ENCODE measurements at regions not wholly inside any gene's neighbourhood (a gene's known extent, or its start where the extent isn't known, plus 50 kb on each side); places are given as distances from the start of the nearest gene placed in this dataset.

DNA sequence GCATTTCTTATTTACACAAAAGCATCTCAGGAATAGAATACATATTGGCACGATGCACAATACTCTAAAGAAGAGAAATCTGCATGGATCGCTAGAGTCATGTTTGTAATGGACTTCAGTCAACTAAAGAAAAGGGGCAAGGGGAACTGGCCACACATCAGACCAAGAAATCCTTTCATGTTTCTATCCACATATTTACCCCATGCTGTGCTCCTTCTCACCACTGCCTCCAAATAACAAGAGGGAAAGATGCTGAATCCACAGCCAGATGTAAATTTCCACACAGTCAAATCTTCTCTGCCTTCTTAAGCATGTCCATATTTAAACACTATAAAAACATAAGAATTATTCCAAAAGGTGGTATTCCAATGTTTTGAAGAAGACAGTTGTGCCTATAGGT is 67.6 kb downstream of the COX18 start:
- Histone ChIP-seq H3K36me3 (ENCODE audit: control insufficient read depth, insufficient read depth, low read length) (no peaks in the 10 kb centered on the region), H3K27me3 (ENCODE audit: control insufficient read depth, insufficient read depth, low read length) (peaks cover 2% of the 10 kb centered on the region), H3K4me1 (ENCODE audit: control insufficient read depth, insufficient read depth, low read length) (no peaks in the 10 kb centered on the region), H3K9me3 (ENCODE audit: control insufficient read depth, low read depth, low read length) (no peaks in the 10 kb centered on the region), H3K4me3 (ENCODE audit: low read length) (no peak overlapping the region), H3K27ac (ENCODE audit: low read length) (no peak overlapping the region)
- 100% methylated on average over 1 of the region's 2 CpGs for WGBS (ENCODE audit: insufficient coverage, low lambda C conversion rate)
- DNase-seq = no peak

DNA sequence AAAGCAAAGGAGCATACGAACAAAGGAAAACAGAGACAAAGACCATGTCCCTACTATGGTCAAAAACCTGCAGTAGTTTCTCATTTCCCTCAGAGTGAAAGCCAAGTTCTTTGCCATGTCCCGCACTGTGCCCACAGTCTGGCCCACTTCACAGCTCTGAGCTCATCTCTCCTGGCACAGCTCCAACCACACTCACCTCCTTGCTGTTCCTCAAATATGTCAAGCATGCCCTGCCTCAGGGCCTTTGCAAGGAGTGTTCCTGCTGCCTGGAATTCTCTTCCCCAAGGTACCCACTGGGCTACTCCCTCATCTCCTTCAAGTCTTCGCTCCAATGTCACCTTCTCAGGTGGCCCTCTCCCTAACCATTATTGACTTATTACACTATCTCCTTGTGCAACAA is 72.1 kb downstream of the COX18 start:
- Histone ChIP-seq H3K27me3 (ENCODE audit: control insufficient read depth, insufficient read depth, low read length) (no peaks in the 10 kb centered on the region), H3K9me3 (ENCODE audit: control insufficient read depth, low read depth, low read length) (no peaks in the 10 kb centered on the region), H3K4me1 (ENCODE audit: control insufficient read depth, insufficient read depth, low read length) (no peaks in the 10 kb centered on the region), H3K27ac (ENCODE audit: low read length) (no peak overlapping the region), H3K36me3 (ENCODE audit: control insufficient read depth, insufficient read depth, low read length) (no peaks in the 10 kb centered on the region), H3K4me3 (ENCODE audit: low read length) (no peak overlapping the region)
- no peak for DNase-seq
- WGBS (ENCODE audit: insufficient coverage, low lambda C conversion rate) = no CpG with 5 or more reads among the region's 3 CpGs

- H3K4me3 ChIP-seq (ENCODE audit: low read length) = no peak overlapping the region
- WGBS (ENCODE audit: insufficient coverage, low lambda C conversion rate) = no CpG with 5 or more reads among the region's 3 CpGs
- DNase-seq = no peak
- no peak overlapping the region for H3K27ac ChIP-seq (ENCODE audit: low read length)
- no peaks in the 10 kb centered on the region for H3K27me3 ChIP-seq (ENCODE audit: control insufficient read depth, insufficient read depth, low read length)
- no peaks in the 10 kb centered on the region for H3K9me3 ChIP-seq (ENCODE audit: control insufficient read depth, low read depth, low read length)
- no peaks in the 10 kb centered on the region for H3K36me3 ChIP-seq (ENCODE audit: control insufficient read depth, insufficient read depth, low read length)
- no peaks in the 10 kb centered on the region for H3K4me1 ChIP-seq (ENCODE audit: control insufficient read depth, insufficient read depth, low read length)
These were observed 74.8 kb downstream of the COX18 start for GRCh38 chr4:72994670-72995069.

DNA sequence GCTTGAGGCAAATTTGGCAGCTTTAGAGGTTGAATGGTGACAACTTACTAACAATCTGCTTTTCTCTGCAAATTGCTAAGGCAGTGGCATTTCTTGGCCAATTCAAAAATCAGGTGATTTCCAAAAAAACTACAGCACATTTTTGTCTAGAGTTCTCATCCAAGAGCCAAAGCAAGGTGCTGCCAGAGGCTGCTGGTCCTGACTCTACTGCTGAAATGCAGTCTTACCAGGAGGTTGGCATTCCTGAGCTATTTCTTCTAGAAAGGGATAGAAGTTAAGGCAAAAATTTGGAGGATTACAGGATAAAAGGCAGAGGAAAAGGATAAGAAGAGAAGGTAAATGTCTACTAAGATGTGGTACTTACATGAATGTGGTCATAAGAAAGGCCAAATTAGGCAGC is 75.6 kb downstream of the COX18 start:
- DNase-seq = no peak
- Histone ChIP-seq H3K4me3 (ENCODE audit: low read length) (no peak overlapping the region), H3K4me1 (ENCODE audit: control insufficient read depth, insufficient read depth, low read length) (no peaks in the 10 kb centered on the region), H3K27me3 (ENCODE audit: control insufficient read depth, insufficient read depth, low read length) (no peaks in the 10 kb centered on the region), H3K36me3 (ENCODE audit: control insufficient read depth, insufficient read depth, low read length) (no peaks in the 10 kb centered on the region), H3K9me3 (ENCODE audit: control insufficient read depth, low read depth, low read length) (no peaks in the 10 kb centered on the region), H3K27ac (ENCODE audit: low read length) (no peak overlapping the region)

DNA sequence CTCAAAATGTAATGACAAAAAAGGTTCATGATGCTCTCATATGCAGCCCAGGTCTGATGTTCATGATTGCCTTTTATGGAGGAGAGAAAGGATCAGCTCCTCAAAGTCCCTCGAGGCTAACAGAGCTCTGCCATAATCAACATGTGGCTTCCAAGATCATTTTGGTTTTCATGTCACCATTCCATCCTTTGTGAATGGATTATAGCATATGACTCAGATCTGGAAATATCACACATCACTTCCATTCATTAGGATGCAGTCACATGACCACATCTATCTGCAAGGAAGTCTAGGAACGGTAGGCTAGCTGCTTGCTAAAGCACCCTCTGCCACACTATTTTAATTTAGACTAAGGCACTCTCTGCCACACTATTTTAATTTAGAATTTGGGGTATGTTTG is 77.6 kb downstream of the COX18 start:
- H3K27me3 ChIP-seq (ENCODE audit: control insufficient read depth, insufficient read depth, low read length) = no peaks in the 10 kb centered on the region
- DNase-seq = no peak
- H3K4me3 ChIP-seq (ENCODE audit: low read length) = no peak overlapping the region
- H3K27ac ChIP-seq (ENCODE audit: low read length) = no peak overlapping the region
- no CpG with 5 or more reads among the region's 2 CpGs for WGBS (ENCODE audit: insufficient coverage, low lambda C conversion rate)
- H3K4me1 ChIP-seq (ENCODE audit: control insufficient read depth, insufficient read depth, low read length) = no peaks in the 10 kb centered on the region
- no peaks in the 10 kb centered on the region for H3K9me3 ChIP-seq (ENCODE audit: control insufficient read depth, low read depth, low read length)
- H3K36me3 ChIP-seq (ENCODE audit: control insufficient read depth, insufficient read depth, low read length) = no peaks in the 10 kb centered on the region

GRCh38 chr4:72987741-72988729 is 81.5 kb downstream of the COX18 start:
- no peaks in the 10 kb centered on the region for H3K27me3 ChIP-seq (ENCODE audit: control insufficient read depth, insufficient read depth, low read length)
- no peaks in the 10 kb centered on the region for H3K36me3 ChIP-seq (ENCODE audit: control insufficient read depth, insufficient read depth, low read length)
- H3K4me3 ChIP-seq (ENCODE audit: low read length) = no peak overlapping the region
- H3K4me1 ChIP-seq (ENCODE audit: control insufficient read depth, insufficient read depth, low read length) = no peaks in the 10 kb centered on the region
- no peak for DNase-seq
- H3K9me3 ChIP-seq (ENCODE audit: control insufficient read depth, low read depth, low read length) = no peaks in the 10 kb centered on the region
- WGBS (ENCODE audit: insufficient coverage, low lambda C conversion rate) = 97% methylated on average over 4 of the region's 4 CpGs
- H3K27ac ChIP-seq (ENCODE audit: low read length) = no peak overlapping the region

DNA sequence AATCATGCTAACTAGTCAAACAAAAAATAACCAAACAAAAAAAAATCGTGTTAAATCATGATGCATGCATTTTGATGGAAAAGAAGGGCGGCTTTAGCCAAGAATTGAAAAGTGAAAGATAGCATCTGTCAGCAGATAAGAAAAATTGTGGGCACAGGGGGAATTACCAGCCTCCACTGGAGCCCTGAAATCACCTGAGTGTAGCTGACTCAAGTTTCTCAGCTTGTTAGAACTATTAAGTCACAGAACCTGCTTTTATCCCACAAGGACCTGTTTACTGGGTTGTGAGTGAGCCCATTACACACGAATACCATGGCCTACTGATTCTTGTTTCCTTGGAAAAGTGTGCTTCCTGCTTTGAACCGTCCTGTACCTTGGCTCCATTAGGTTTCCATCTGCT is 85.2 kb downstream of the COX18 start:
- no peaks in the 10 kb centered on the region for H3K4me1 ChIP-seq (ENCODE audit: control insufficient read depth, insufficient read depth, low read length)
- 40% methylated on average over 1 of the region's 4 CpGs for WGBS (ENCODE audit: insufficient coverage, low lambda C conversion rate)
- H3K4me3 ChIP-seq (ENCODE audit: low read length) = no peak overlapping the region
- no peak overlapping the region for H3K27ac ChIP-seq (ENCODE audit: low read length)
- no peaks in the 10 kb centered on the region for H3K27me3 ChIP-seq (ENCODE audit: control insufficient read depth, insufficient read depth, low read length)
- no peaks in the 10 kb centered on the region for H3K36me3 ChIP-seq (ENCODE audit: control insufficient read depth, insufficient read depth, low read length)
- H3K9me3 ChIP-seq (ENCODE audit: control insufficient read depth, low read depth, low read length) = no peaks in the 10 kb centered on the region
- no peak for DNase-seq

DNA sequence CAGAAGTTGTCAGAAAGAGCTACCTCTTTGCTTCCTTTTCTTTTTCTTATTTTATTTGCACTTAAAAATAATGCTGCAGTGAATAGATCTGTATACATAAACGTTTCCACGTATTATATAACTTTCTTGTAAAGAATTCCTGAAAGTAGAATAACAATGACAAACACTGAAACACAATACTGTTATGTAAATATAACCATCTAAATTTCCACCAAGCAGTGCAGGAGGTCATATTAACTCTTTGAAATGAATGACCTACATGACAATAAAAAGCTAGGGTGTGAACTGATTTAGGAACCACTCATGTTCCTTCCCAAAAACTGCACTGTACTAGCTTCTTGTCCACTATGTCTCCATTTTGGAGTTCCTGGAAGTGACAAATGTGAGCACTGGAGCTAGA is 85.8 kb downstream of the COX18 start:
- no peaks in the 10 kb centered on the region for H3K9me3 ChIP-seq (ENCODE audit: control insufficient read depth, low read depth, low read length)
- WGBS (ENCODE audit: insufficient coverage, low lambda C conversion rate) = 14% methylated on average over 2 of the region's 2 CpGs

GRCh38 chr4:72977936-72978485 is 91.5 kb downstream of the COX18 start:
- no peaks in the 10 kb centered on the region for H3K9me3 ChIP-seq (ENCODE audit: control insufficient read depth, low read depth, low read length)
- H3K36me3 ChIP-seq (ENCODE audit: control insufficient read depth, insufficient read depth, low read length) = no peaks in the 10 kb centered on the region
- no peak overlapping the region for H3K27ac ChIP-seq (ENCODE audit: low read length)
- WGBS (ENCODE audit: insufficient coverage, low lambda C conversion rate) = 93% methylated on average over 3 of the region's 5 CpGs
- no peaks in the 10 kb centered on the region for H3K27me3 ChIP-seq (ENCODE audit: control insufficient read depth, insufficient read depth, low read length)
- no peak for DNase-seq
- H3K4me1 ChIP-seq (ENCODE audit: control insufficient read depth, insufficient read depth, low read length) = no peaks in the 10 kb centered on the region
- H3K4me3 ChIP-seq (ENCODE audit: low read length) = no peak overlapping the region

More for the DNA sequence above, 85.8 kb downstream of the COX18 start:
- H3K27me3 ChIP-seq (ENCODE audit: control insufficient read depth, insufficient read depth, low read length) = no peaks in the 10 kb centered on the region
- no peak overlapping the region for H3K4me3 ChIP-seq (ENCODE audit: low read length)
- H3K4me1 ChIP-seq (ENCODE audit: control insufficient read depth, insufficient read depth, low read length) = no peaks in the 10 kb centered on the region
- DNase-seq = no peak
- H3K27ac ChIP-seq (ENCODE audit: low read length) = no peak overlapping the region
- no peaks in the 10 kb centered on the region for H3K36me3 ChIP-seq (ENCODE audit: control insufficient read depth, insufficient read depth, low read length)

GRCh38 chr4:72975488-72975784 is 94.1 kb downstream of the COX18 start:
- Histone ChIP-seq H3K4me3 (ENCODE audit: low read length) (no peak overlapping the region), H3K9me3 (ENCODE audit: control insufficient read depth, low read depth, low read length) (no peaks in the 10 kb centered on the region), H3K4me1 (ENCODE audit: control insufficient read depth, insufficient read depth, low read length) (no peaks in the 10 kb centered on the region), H3K36me3 (ENCODE audit: control insufficient read depth, insufficient read depth, low read length) (no peaks in the 10 kb centered on the region), H3K27ac (ENCODE audit: low read length) (no peak overlapping the region), H3K27me3 (ENCODE audit: control insufficient read depth, insufficient read depth, low read length) (no peaks in the 10 kb centered on the region)
- no peak for DNase-seq

Measured in large intestine (tissue), 3 donors.